Right forelimb (tissue), 1 donor: ENCODE measurements at regions not wholly inside any gene's neighbourhood (a gene's known extent, or its start where the extent isn't known, plus 50 kb on each side); places are given as distances from the start of the nearest gene placed in this dataset.
"Not testable (repeated sequence)": the region's sequence is repeated elsewhere in the genome, so short reads cannot be mapped to it uniquely, and the experiment has no call there.

Experiments used
- DNase-seq: peaks from one replicate; pipeline ENCODE4 v3.0.0-alpha.2; 2018

DNA sequence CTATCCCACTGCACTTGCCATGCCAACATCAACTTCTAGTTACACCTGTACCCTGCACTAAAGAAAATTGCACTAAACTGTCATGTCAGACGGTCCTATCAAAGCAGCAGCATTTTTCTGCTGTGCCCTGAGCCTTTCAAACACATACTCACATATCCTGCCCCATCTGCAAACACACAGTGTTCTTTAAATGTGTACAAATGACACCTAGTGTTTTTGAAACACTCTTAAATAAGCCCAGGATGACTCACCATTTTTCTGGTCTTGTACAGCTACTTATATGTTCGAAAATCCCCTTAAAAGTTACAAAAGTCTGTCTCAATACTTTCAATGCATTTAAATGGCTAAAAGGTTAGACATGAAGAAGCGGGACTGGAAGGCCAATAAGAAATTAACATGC is 346.7 kb upstream of the PPARGC1A start:
- DNase-seq = no peak

DNA sequence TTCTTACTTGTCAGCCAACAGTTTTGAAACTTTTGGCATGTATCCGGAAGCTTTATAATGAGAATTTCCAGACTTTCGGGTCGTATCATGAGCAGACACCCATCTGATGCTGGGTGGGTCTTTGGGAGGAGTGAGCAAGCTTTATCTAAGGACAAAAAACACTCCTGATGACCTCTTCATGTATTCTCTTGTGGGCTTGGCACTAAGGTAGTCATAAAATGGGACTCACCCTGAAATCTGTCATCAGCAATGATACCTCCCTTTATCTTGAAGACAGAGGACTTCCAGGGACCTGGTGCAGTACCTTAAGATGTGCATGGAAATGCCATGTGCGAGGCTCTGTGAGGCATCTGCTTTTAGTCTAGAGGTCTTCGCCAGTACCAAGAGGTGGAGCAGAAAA is 346.3 kb upstream of the PPARGC1A start:
- DNase-seq = no peak

DNA sequence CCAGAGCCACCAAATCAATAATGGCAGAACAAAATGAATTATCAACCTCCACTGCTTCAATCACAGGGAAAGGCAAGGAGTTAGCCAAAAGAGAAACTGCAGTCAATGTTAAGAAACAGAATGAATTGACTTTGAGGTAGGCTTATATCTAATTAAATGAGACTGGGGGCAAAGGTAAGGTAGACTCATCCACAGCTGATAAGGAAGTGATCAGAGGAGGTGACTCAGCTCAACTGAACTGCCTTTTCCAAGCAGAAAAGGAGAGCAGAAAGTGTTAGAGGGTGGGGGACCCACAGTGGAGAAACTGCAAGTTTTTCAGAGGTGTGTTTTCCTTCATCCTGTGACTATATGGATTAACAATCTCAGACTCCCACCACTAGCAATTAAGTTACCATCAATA is 345.8 kb upstream of the PPARGC1A start:
- no peak for DNase-seq

DNA sequence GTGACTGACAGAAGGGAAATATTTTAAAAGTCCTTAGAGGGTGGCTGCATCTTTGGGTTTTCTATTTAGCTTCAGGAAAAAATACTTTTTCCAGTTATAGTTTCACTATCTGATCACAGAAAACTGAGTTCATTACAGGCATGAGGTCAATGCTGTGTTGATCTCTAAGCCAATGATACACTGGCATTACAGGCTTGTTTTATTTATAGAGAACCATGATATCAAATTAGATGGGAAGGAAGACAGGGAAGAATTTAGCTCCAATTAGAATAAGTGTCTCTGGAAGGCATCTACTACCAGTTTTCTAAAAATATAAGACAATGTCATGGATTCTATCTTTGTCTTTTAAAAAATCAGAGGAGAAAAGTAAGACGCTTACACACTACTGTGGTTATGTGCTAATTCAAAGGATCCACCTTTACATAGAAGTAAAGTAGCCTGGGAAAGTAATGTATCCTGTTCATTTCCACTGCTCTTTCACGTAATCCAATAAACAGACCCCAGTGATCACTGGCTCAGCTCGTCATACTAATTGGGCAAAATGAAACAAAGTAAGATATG is 344.5 kb upstream of the PPARGC1A start:
- no peak for DNase-seq

DNA sequence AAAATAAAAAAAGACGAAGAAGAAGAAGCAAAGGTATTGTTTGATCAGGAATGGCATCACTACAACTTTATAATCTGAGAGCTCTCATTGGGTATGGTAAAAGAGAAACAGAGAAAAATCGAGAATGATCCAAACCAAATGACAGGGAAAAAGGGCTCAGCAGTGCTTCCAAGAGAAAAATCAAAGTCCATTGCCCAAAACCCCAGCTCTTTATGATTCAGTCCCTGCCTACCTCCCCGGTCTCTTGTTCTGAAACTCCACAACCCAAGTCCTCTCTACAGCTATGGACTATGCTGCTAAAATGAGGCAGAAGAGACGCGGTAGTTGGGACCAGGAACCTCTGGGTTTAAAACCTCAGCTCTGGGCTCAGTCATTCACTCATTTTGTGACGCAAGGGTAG is 341.1 kb upstream of the PPARGC1A start:
- no peak for DNase-seq

DNA sequence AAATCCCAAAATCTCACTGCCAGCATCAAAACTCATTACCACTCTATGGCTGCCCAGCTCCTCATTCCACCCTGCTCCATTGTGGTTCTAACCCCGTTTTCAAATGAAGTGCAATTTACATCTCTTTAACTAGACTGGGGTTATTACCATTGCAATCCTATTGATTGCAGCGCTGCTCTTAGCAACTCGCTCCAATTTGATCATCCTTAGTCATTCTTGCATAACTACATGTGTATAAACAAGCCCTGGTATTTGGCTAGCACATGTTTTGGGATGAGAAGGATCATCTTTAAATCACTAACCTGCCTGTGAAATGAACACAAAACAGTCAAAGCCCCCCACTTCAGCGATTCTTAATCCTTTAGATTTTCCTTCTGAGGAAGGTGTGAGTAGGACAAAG is 340.1 kb upstream of the PPARGC1A start:
- DNase-seq = no peak

DNA sequence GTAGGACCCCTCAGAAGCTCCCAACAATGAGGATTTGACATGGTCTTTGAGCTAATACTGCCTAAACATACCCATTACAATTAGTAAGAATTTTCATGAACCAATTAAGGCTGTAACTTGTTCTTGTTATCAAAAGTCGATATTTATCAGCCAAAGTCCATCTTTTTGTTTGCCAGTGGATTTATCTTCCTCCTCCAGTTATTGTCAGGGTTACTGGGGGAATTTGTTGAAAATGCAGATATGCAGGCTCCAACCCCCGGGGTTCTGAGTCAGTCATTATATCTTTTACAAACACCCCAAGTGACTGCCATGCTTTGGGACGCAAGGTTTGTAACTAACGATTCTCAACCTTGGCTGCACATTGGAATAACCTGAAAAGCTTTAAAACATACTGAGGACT is 338.8 kb upstream of the PPARGC1A start:
- DNase-seq = no peak

DNA sequence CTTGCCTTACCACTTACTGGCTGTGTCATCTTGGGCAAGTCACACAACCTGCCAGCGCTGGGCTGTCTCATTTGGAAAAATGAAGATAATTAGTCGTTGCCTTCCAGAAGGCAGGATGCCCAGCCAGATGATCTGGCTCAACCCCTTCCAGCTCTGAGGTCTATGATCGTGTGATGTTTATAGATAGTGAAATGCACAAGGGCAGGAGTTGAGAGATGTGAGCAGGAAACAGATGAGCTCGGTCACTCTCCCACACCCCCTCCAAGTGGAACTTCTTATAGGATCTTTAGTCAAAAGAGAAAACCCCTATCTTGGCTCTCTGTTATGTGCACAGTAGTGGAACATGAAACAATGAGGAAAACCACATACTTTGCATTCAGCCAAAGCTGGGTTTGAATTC is 336.8 kb upstream of the PPARGC1A start:
- DNase-seq = no peak

DNA sequence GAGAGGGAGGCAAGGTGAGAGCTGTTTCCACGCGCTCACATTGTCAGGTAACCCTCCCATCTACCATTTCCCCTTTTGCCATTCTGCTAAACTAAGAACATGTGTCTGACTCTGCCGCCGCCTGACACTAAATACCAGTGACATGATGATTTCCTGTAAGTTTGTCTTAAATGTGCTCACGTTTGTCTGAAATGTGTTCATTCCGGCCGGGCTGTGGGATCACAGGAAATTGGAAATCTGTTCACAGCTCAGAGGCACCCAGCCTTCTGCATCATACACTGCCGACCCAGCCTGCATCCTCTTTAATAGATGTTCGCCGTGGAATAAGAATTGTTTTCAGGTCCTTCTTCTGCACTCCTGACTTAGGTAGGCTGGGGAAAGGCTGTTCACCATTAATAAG is 336.2 kb upstream of the PPARGC1A start:
- no peak for DNase-seq

DNA sequence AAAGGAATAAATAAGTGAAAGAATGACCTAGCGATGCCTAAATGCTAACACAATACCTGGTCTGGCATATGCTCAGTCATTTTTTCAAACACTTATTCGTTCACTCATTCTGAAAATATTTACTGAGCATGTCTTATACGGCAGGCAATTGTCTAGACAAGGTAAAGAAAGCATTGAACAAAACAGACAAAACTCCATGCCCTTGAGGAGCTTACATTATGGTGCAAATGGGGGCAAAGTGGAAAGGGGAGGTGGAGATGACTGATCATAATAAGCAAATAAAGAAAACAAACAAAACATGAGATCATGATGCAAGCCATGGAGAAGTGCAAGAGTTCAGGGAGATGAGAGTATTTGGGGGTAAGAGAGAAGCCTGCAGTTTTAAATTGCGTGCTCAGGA is 334.6 kb upstream of the PPARGC1A start:
- DNase-seq = no peak

DNA sequence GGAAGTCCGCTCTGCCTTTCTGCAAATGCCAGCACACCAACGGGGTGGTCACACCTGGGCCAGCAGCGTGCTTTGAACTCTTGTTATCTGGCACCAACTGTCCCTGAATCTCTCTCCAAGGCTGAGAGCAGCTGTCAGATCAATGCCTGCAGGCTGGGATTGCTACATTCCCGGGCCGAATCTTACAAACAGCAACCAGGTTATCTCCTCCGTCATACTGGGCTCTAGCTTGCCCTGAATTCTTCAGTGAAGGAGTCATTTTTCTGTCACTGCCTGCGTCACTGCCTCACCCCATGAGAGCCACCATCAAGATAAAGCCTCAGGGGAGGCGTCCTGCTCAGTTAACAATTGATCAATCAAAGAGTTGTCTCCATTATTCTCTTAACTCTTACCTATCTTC is 329.4 kb upstream of the PPARGC1A start:
- DNase-seq = no peak

DNA sequence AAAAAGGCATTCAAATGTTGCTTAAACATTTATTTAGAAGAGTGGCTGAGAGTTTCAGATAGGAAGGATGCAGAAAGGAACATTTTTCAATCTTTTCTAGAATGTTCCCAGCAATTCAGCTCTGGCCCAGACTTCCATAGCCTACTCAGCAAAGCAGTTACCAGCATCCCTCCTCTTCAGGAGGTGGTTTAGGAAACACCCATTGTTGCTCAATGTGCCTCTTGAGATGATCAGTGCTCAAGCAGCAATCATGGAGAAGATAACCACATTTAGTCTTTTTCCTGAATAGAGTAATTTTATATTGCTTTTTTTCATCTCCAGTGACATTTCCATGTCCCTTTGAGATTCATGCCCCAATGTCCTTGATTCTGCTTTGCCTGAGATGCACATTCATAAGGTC is 328.7 kb upstream of the PPARGC1A start:
- no peak for DNase-seq

DNA sequence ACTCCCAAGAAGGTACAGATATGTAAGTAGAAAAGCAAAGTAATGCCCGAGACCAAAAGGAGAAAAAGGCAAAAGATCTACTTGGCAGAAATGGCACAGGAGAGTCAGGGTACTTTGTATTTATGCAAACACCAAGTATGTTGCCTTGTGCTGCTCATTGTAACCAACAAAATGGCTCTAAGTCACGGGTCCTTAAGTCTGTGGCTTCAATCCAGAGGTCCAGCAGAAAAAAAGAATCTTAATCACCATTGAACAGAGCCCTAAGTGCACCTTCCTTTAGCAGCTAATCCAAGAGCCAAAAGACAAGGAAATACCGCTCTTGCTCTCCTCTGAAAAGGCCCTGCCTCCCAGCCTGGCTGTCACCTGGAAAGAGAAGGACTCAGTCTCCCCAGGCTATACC is 324.9 kb upstream of the PPARGC1A start:
- DNase-seq = no peak

DNA sequence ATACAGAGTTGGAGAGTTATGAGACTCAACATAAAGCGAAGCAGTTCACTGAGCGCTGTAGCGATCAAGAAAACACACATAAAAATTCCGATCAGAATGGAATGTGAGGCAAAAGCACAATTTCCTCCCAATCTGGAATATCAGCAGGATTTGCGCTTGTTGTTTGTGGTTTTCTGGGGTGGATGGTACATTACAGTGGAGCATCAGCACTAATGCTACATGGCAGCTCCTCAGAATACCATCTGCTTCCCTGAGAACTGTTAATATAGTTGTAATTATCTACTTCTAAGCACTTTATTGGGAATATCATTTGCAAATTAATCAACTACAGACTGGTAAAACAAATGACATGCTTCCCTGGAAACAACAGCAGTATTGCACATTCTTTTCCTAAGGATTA is 324.1 kb upstream of the PPARGC1A start:
- no peak for DNase-seq

DNA sequence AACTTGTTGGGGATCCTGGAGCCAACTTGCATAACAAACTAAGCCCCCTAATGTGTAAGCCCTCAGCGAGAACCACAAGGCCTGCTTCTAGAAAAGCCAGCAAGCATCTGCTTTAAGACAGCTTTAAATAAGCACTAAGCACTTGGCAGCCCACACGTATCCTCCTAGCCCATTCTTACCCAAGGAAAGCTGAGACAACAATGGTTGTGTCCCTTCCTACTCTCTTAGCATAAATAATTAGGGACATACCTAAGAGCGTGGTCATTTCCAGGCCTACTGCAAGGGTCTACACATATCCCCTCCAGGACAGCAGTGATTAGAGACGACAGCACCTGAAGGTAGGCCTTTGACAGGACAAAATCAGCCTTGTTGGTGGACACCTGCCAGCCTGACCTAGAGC is 322.8 kb upstream of the PPARGC1A start:
- DNase-seq = no peak

DNA sequence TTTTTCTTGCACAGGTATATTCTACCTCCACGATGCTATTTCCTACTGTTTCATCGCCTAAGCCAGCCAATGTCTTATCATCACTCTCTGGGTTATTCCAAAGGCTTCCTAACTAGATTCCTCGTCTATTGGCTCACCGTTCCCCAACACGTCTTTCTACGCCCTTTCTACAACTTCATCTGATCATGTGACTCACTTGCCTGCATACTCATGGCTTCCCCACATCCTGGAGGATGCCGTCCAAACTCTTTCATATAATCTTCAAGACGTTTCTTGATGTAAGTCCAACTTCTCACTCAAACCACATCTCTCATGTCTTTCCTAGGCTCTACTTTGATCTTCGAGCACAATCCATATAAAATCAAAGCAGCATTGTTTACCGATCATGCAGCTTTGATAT is 322.0 kb upstream of the PPARGC1A start:
- DNase-seq = no peak

DNA sequence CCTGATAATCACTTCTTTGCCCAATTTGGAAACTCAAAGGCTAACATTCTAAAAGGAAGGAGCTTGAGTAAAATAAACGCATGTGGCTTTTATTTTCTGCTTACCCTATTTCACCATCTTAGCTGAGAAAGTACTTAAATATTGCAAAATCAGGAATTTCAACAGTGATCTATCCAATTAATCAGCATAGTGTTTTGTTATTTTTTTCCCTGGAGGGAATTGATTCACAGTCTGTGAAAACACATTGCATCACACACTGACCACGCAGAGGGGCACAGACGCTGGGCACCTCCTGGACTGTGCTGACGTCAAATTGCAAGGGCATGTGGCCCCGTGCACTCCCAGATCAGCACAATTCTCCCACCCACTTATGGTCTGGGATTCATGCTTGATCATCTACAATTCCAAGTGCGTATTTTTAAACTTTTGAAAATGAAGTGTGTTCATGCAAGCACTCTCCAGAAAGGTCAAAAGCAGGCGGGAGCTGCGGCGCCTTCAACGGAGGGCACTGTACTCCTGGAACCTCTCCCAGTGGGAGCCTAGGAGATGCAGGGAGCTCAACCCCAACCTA is 320.6 kb upstream of the PPARGC1A start:
- no peak for DNase-seq

DNA sequence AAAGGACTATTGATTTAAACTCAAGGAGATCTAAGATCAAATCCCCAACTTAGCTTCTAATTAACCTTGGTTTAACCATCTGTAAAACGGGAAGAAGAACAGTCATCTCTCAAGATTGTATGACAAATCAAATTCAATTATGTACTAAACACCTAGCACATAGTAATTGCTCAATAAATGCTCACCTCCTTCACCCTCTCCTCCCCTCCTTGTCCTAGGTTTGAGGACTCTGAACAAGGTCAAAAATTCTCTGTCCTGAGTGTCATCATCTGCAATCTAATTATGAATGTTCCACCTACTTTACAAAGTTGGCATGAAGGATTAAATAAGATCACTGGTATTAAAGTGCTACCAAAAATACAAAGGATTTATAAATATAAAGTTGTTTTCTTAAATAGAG is 320.1 kb upstream of the PPARGC1A start:
- no peak for DNase-seq

DNA sequence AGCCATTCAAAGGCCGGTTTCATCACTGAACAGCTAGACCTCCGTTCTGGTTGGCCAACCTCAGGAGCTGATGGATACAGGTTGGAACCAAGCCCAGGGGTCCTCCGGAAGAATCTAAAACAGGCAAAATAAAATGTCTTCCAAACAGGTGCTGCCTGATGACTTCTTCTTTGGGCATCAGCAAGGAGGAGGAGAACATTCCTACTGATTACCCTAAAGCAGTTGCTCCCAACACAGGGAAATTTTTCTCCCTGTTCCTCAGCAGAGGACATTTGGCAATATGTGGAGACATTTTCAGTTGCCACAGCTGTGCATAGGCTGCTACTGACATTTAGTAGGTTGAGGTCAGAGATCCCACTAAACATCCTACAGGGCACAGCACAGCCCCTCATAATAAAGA is 319.3 kb upstream of the PPARGC1A start:
- no peak for DNase-seq

DNA sequence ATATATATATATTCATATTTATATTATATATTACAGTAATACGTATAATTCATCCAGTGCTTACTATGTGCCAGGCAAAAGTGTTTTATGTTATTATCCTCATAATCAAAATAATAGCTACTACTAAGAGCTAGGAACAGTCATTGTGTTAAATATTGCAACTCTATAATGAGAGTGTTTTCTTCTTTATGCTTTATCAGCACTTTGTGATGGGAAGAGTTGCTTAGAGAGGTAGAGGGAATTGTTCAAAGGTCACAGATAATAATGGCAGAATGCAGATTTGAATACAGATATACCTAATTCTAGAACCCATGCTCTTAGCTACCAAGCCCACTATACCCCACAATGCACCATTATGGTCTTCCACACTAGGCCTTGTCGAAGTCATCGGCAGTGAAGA is 318.8 kb upstream of the PPARGC1A start:
- no peak for DNase-seq

DNA sequence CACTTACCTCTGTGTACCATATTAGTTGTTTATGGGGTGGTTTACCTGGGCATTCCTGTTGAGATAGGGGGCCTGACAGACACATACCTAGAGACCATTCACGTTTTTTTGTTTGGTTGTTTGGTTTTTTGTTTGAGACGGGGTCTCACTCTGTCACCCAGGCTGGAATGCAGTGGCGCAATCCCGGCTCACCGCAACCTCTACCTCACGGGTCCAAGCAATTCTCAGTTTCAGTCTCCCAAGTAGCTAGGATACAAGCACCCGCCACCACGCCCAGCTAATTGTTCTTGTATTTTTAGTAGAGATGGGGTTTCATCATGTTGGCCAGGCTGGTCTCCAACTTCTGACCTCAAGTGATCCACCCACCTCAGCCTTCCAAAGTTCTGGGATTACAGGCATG is 314.9 kb upstream of the PPARGC1A start:
- DNase-seq = not testable (repeated sequence)

DNA sequence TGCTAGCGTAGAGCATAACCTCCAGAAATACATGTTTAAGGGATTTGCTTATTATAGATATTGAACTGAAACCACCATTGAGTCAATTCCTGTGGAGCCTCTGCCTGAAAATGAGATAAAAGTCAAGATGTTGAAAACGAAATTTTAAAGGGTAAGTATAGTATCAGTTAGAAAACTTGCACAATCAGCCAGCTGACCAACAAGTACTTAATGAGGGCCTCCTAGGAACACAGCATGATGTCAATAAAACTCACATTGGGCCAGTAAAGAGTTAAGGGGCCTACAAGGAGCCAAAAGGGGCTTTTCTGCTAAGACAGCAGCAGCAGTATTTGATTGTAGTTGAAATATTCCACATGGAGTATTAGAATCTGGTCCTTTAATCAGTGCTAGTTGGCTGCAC is 314.1 kb upstream of the PPARGC1A start:
- DNase-seq = no peak

DNA sequence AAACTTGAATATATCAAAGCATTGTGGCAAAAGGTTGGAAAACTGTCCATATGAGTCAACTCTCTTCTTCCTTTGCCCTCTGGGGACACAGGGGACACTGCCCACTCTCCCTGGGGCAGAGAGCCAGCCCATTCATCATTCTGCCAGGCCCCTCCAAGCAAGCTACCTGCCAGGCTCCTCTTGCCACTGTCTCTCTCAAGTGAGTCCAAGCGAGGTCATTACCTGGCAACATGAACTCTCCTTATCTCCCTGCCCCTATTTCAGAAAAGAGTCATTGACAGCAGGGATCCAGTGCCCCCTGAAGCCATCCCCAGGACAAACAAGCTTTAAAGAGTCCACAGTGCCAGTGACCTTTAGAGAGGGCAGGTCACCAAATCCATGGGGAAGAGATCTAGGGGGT is 312.7 kb upstream of the PPARGC1A start:
- no peak for DNase-seq

DNA sequence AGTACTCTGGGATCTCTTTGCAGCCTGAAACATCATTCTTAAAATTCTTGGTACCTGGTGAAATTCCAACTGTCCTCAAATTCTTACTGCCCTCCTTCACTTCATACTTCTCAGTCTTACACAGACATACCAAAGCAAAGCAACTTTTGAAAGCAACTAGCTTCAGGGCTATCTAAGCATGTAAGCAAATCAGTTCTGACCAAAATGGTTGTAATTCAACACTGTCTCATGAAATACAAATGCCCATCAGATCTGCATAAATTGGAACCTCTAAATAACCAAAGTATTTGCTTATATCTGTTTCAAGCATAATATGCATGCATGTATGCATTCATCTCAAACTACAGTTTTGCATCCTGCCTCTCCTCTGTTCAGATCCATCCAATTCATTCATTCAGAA is 308.1 kb upstream of the PPARGC1A start:
- no peak for DNase-seq

DNA sequence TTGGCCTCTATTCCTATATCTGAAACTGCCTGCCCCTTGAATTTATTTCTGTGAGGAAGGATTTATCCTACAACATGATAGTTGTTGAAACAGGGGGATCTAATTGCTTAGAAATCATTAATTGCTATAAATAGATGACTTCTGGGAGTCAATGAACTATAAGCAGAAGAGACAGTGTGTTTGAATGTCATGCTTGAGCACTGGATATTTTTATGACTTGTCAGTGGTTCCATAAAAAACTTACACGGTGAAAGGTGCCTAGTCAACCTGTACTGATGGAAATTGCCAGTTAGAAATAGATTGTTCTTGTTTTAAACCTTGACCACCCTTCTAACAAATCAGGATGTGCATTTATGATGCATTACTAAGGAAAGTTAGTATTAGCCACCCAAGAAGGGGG is 306.9 kb upstream of the PPARGC1A start:
- no peak for DNase-seq
